Heart left ventricle (tissue), 13 donors: ENCODE measurements at regions not wholly inside any gene's neighbourhood (a gene's known extent, or its start where the extent isn't known, plus 50 kb on each side); places are given as distances from the start of the nearest gene placed in this dataset.

Experiments
- POLR2A ChIP-seq, 2 donors: fragments of 450-650 bp; IDR thresholded peaks; one replicate each; pipeline ENCODE4 v1.6.1; 2017; ENCODE audit warnings: antibody characterized with exemption in 2 of 2, mild to moderate bottlenecking in 2 of 2, moderate library complexity in 2 of 2
- TF ChIP-seq, protein P1 (sequence below), 12 donors: fragments of 200-600 bp; sonication (generic) in 4 of 12; IDR thresholded peaks; one replicate each; pipeline versions ENCODE4 v1.5.0 to v1.8.0; 2018 to 2022; ENCODE audit warnings: antibody characterized with exemption in 12 of 12, mild to moderate bottlenecking in 5 of 12
- donor health status: ischemic (EF 13 %, LVEDD 7.1; RV severe dilation, severe dysfunction).
- donor health status: DM: no; HTN: yes; CAD: no.
- donor health status: DM: no; HTN: no; CAD: no.
- donor health status: ischemic (EF 25% LVEDD 6.9; RV normal size, moderate dysfunction).
- donor health status: ischemic (EF 25% LVEDD 5.7; RV mildly dilated, moderate dysfunction).
- donor health status: ischemic (EF 35%, LVEDD 5.7; RV mildly dilated, moderate dysfunction).
- donor health status: nonischemic (EF 11% LVEDD 7.7; RV severe dilation, severe dysfunction).
- donor health status: DM: yes; HTN: yes; CAD: no.
- donor health status: PGD.
- donor health status: ischemic (EF 29% LVEDD 5.4; RV normal size, mild dysfunction).
- donor health status: nonischemic (EF 23%, LVEDD 6.1; RV moderate dilation, normal function).

DNA sequence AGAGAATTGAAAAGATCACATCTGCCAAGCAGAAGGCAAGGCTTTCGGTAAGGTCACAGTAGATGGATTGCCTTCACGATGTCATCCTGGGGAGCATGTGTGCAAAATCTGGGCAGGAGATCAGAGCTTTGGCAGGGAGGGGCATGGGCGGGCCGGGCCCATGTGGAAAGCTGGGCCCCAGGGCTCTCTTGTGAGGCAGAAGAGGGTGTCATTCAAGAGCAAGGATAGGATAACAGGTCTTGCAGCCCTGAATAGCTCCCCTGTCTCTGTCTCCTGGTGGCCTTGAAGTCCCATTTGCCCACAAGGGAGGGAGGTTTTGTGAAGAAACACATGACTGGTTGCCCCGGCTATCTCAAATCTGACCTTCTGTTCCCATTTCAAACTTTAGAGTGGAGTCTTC, 172.0 kb downstream of the OPA1 start:
- TF ChIP-seq, protein P1, sequence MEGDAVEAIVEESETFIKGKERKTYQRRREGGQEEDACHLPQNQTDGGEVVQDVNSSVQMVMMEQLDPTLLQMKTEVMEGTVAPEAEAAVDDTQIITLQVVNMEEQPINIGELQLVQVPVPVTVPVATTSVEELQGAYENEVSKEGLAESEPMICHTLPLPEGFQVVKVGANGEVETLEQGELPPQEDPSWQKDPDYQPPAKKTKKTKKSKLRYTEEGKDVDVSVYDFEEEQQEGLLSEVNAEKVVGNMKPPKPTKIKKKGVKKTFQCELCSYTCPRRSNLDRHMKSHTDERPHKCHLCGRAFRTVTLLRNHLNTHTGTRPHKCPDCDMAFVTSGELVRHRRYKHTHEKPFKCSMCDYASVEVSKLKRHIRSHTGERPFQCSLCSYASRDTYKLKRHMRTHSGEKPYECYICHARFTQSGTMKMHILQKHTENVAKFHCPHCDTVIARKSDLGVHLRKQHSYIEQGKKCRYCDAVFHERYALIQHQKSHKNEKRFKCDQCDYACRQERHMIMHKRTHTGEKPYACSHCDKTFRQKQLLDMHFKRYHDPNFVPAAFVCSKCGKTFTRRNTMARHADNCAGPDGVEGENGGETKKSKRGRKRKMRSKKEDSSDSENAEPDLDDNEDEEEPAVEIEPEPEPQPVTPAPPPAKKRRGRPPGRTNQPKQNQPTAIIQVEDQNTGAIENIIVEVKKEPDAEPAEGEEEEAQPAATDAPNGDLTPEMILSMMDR (IDR thresholded peaks at IDR 0.05), result no peak
- TF ChIP-seq POLR2A (IDR thresholded peaks at IDR 0.05), result no peak
